H1 (cell line): ENCODE measurements at regions not wholly inside any gene's neighbourhood (a gene's known extent, or its start where the extent isn't known, plus 50 kb on each side); places are given as distances from the start of the nearest gene placed in this dataset.

Experiments used
- BCL11A ChIP-seq, 2 experiments: IDR thresholded peaks; one replicate each; pipeline ENCODE4 v1.6.1; 2011; ENCODE audit warnings: low read depth in 2 of 2, low read length in 2 of 2, mild to moderate bottlenecking in 2 of 2
- EZH2 ChIP-seq: fragments of 200-600 bp; sonication (generic); IDR thresholded peaks from 2 replicates; pipeline ENCODE4 v1.7.1; 2012; ENCODE audit warnings: low read depth, mild to moderate bottlenecking, moderate library complexity, low read length, inconsistent platforms; ENCODE audit not compliant: severe bottlenecking
- NANOG ChIP-seq: IDR thresholded peaks from 2 replicates; pipeline ENCODE4 v1.6.1; 2011; ENCODE audit warnings: low read length, low read depth, mild to moderate bottlenecking, inconsistent platforms; ENCODE audit not compliant: insufficient read depth, poor library complexity, severe bottlenecking
- PHF8 ChIP-seq: fragments of 200-600 bp; sonication (generic); conservative IDR thresholded peaks from 2 replicates; pipeline ENCODE4 v1.7.1; 2012; ENCODE audit warnings: low read depth, mild to moderate bottlenecking, inconsistent platforms, low read length, moderate library complexity
- RAD21 ChIP-seq, 2 experiments: IDR thresholded peaks in 1 of 2; conservative IDR thresholded peaks in 1 of 2; 2 replicates each; pipeline ENCODE4 v1.6.1; 2011; ENCODE audit warnings: low read depth in 2 of 2, low read length in 2 of 2, improper control_type of control experiment in 1 of 2, inconsistent platforms in 1 of 2, mild to moderate bottlenecking in 1 of 2, moderate library complexity in 1 of 2
- RXRA ChIP-seq: IDR thresholded peaks from 2 replicates; pipeline ENCODE4 v1.6.1; 2011; ENCODE audit warnings: low read depth, mild to moderate bottlenecking, low read length, moderate library complexity; ENCODE audit not compliant: insufficient read depth
- SP4 ChIP-seq: IDR thresholded peaks from 2 replicates; pipeline ENCODE4 v1.6.1; 2012; ENCODE audit warnings: low read length, inconsistent platforms
- TEAD4 ChIP-seq: IDR thresholded peaks from 2 replicates; pipeline ENCODE4 v1.6.1; 2012; ENCODE audit warnings: low read depth, low read length, inconsistent platforms, mixed read lengths

DNA sequence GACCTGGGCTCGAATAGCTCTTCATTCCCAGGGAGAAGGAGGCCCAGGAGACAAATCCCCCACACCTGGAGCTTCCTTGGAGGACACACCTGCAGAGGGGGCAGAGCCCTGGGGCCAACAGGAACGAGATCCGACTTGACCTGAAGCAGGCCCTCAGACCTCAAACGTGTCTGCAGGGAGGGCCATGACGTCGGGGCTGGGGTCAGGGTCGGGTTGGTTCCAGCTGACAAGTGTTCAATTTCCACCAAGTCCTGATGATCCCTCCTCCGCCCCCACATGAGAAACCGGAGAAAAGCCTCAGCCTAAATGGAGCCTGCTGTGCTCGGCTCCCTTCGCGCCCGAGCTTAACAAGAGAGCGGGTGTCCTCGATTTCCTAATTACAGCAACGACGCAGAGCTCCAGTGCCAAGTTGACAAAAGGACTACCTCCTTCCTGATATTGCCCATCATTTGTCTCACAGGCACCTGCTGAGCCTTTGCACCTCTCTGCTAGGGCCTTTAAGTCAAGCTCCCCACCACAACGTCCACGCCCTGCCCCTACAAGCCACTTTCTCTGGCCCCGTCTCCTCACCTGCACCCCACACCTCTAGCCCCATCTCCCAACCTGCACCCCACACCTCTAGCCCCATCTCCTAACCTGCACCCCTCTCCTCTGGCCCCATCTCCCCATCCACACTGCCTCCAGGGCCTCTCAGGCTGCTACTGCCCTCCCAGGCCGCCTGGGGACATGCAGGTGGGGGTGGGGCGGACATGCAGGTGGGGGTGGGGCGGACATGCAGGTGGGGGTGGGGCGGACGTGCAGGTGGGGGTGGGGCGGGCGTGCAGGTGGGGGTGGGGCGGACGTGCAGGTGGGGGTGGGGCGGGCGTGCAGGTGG lies 519.4 kb downstream of the GLRX3 start (continued):
- TF ChIP-seq NANOG, result no peak
- TF ChIP-seq RXRA, result no peak
- TF ChIP-seq PHF8, result no peak
- TF ChIP-seq SP4, result no peak
- TF ChIP-seq BCL11A (IDR thresholded peaks at IDR 0.05; ENCODE audit: low read depth in 2 of 2, low read length in 2 of 2), result no peak
- no peak for TF ChIP-seq EZH2
- TF ChIP-seq TEAD4, result no peak
- peak; percentile 10 to 36; a peak in 1 of 4 replicates for TF ChIP-seq RAD21 (IDR thresholded peaks at IDR 0.05 in 1 of 2, conservative IDR thresholded peaks at IDR 0.05 in 1 of 2; ENCODE audit: low read depth in 2 of 2, low read length in 2 of 2)
- TF ChIP-seq, all 59 proteins: peak for 2
